ENCODE measurements at regions not wholly inside any gene's neighbourhood (a gene's known extent, or its start where the extent isn't known, plus 50 kb on each side); places are given as distances from the start of the nearest gene placed in this dataset.

GRCh38 chr13:84455143-84455905, 573.0 kb upstream of the SLITRK1 start:
- H3K4me2 ChIP-seq (ENCODE audit: low read length), result no peak overlapping the region
- H3K4me1 Mint-ChIP-seq (ENCODE audit: low read depth, unreplicated experiment), result no peaks in the 10 kb centered on the region
- H3K27me3 ChIP-seq (ENCODE audit: insufficient read depth, low read length), result no peaks in the 10 kb centered on the region
- no peaks in the 10 kb centered on the region for H3K4me1 ChIP-seq (ENCODE audit: insufficient read depth, low read length)
- no peak for DNase-seq (ENCODE audit: low read depth)
- H3K4me3 ChIP-seq (ENCODE audit: insufficient read depth, low read depth, low read length), result no peak overlapping the region
- TF ChIP-seq, protein P1, sequence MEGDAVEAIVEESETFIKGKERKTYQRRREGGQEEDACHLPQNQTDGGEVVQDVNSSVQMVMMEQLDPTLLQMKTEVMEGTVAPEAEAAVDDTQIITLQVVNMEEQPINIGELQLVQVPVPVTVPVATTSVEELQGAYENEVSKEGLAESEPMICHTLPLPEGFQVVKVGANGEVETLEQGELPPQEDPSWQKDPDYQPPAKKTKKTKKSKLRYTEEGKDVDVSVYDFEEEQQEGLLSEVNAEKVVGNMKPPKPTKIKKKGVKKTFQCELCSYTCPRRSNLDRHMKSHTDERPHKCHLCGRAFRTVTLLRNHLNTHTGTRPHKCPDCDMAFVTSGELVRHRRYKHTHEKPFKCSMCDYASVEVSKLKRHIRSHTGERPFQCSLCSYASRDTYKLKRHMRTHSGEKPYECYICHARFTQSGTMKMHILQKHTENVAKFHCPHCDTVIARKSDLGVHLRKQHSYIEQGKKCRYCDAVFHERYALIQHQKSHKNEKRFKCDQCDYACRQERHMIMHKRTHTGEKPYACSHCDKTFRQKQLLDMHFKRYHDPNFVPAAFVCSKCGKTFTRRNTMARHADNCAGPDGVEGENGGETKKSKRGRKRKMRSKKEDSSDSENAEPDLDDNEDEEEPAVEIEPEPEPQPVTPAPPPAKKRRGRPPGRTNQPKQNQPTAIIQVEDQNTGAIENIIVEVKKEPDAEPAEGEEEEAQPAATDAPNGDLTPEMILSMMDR (IDR thresholded peaks at IDR 0.05; ENCODE audit: insufficient read depth, low read depth, low read length), result no peak
- no peak for TF ChIP-seq EZH2 (IDR thresholded peaks at IDR 0.05; ENCODE audit: insufficient read depth, low read length)
- H3K27ac ChIP-seq (ENCODE audit: low read depth, low read length), result no peak overlapping the region
- no peak overlapping the region for H3K9ac ChIP-seq (ENCODE audit: low read length)
- no peaks in the 10 kb centered on the region for H3K36me3 Mint-ChIP-seq (ENCODE audit: low read depth, unreplicated experiment)
- H3K27me3 Mint-ChIP-seq (ENCODE audit: low read depth, unreplicated experiment), result no peaks in the 10 kb centered on the region
- H3K79me2 ChIP-seq (ENCODE audit: insufficient read depth, low read length), result no peaks in the 10 kb centered on the region
- H3K27ac Mint-ChIP-seq (ENCODE audit: unreplicated experiment), result no peak overlapping the region
- no peak overlapping the region for H3K4me3 Mint-ChIP-seq (ENCODE audit: unreplicated experiment)
- no peak for FAIRE-seq
- H3K9me3 Mint-ChIP-seq (ENCODE audit: unreplicated experiment), result peaks cover 4% of the 10 kb centered on the region
- no peaks in the 10 kb centered on the region for H3K9me3 ChIP-seq (ENCODE audit: insufficient read depth, low read depth, low read length)
- H2AFZ ChIP-seq (ENCODE audit: low read depth, low read length), result no peak overlapping the region
- H3K36me3 ChIP-seq (ENCODE audit: insufficient read depth, low read length), result no peaks in the 10 kb centered on the region
- H4K20me1 ChIP-seq (ENCODE audit: insufficient read depth, low read length), result no peaks in the 10 kb centered on the region

GRCh38 chr13:84447640-84447978, 565.3 kb upstream of the SLITRK1 start:
- Mint-ChIP-seq H3K9me3 (ENCODE audit: unreplicated experiment) (peaks cover 2% of the 10 kb centered on the region), H3K4me3 (ENCODE audit: unreplicated experiment) (no peak overlapping the region), H3K27ac (ENCODE audit: unreplicated experiment) (peak overlapping the region; percentile 99), H3K4me1 (ENCODE audit: low read depth, unreplicated experiment) (peaks cover 35% of the 10 kb centered on the region), H3K27me3 (ENCODE audit: low read depth, unreplicated experiment) (no peaks in the 10 kb centered on the region), H3K36me3 (ENCODE audit: low read depth, unreplicated experiment) (no peaks in the 10 kb centered on the region)
- Histone ChIP-seq H2AFZ (ENCODE audit: low read depth, low read length) (no peak overlapping the region), H3K36me3 (ENCODE audit: insufficient read depth, low read length) (no peaks in the 10 kb centered on the region), H3K9me3 (ENCODE audit: insufficient read depth, low read depth, low read length) (no peaks in the 10 kb centered on the region), H3K4me1 (ENCODE audit: insufficient read depth, low read length) (no peaks in the 10 kb centered on the region), H3K27me3 (ENCODE audit: insufficient read depth, low read length) (no peaks in the 10 kb centered on the region), H3K27ac (ENCODE audit: low read depth, low read length) (no peak overlapping the region), H3K79me2 (ENCODE audit: insufficient read depth, low read length) (no peaks in the 10 kb centered on the region), H4K20me1 (ENCODE audit: insufficient read depth, low read length) (no peaks in the 10 kb centered on the region), H3K4me3 (ENCODE audit: insufficient read depth, low read depth, low read length) (no peak overlapping the region), H3K4me2 (ENCODE audit: low read length) (no peak overlapping the region), H3K9ac (ENCODE audit: low read length) (no peak overlapping the region)
- FAIRE-seq (no peak), DNase-seq (ENCODE audit: low read depth) (no peak)
- TF ChIP-seq, protein P1 (IDR thresholded peaks at IDR 0.05; ENCODE audit: insufficient read depth, low read depth, low read length), result no peak
- TF ChIP-seq EZH2 (IDR thresholded peaks at IDR 0.05; ENCODE audit: insufficient read depth, low read length), result no peak

DNA sequence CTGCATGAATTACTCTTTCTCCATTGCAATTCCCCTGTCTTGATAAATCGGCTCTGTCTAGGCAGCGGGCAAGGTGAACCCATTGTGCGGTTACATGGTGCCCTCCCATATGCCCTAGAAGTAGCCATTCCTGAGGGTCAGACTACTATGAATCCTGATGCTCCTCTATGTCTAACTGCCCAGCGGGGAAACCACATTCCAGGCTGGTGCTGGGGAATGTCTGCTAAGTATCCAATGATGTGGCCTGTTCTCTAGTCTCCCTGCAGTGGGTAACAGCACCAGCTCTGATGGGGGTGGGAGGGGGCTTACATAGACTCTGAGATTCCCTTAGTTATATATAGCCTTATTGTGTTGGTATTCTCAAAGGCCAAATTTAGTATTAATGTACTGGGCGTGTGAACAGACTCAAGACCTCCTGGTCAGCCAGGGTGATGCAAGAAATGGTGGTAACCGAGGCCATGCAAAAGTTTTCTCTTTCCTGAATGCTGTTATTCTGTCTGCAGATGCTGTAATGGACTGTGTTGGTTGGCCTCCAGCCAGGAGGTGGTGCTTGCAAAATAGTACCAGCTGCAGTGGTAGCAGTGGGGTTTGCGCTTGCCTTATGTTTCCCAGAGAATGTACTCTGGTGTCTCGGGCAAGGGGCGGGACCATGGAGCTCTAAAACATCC, 564.8 kb upstream of the SLITRK1 start:
- no peak for FAIRE-seq
- Mint-ChIP-seq H3K4me3 (ENCODE audit: unreplicated experiment) (no peak overlapping the region), H3K27ac (ENCODE audit: unreplicated experiment) (peak overlapping the region; percentile 99), H3K36me3 (ENCODE audit: low read depth, unreplicated experiment) (no peaks in the 10 kb centered on the region), H3K4me1 (ENCODE audit: low read depth, unreplicated experiment) (peaks cover 35% of the 10 kb centered on the region), H3K9me3 (ENCODE audit: unreplicated experiment) (peaks cover 2% of the 10 kb centered on the region), H3K27me3 (ENCODE audit: low read depth, unreplicated experiment) (no peaks in the 10 kb centered on the region)
- Histone ChIP-seq H3K36me3 (ENCODE audit: insufficient read depth, low read length) (no peaks in the 10 kb centered on the region), H3K9me3 (ENCODE audit: insufficient read depth, low read depth, low read length) (no peaks in the 10 kb centered on the region), H3K27ac (ENCODE audit: low read depth, low read length) (peak overlapping the region; percentile 2), H3K4me2 (ENCODE audit: low read length) (no peak overlapping the region), H3K4me1 (ENCODE audit: insufficient read depth, low read length) (no peaks in the 10 kb centered on the region), H3K79me2 (ENCODE audit: insufficient read depth, low read length) (no peaks in the 10 kb centered on the region), H4K20me1 (ENCODE audit: insufficient read depth, low read length) (no peaks in the 10 kb centered on the region), H3K4me3 (ENCODE audit: insufficient read depth, low read depth, low read length) (no peak overlapping the region), H2AFZ (ENCODE audit: low read depth, low read length) (no peak overlapping the region), H3K9ac (ENCODE audit: low read length) (no peak overlapping the region), H3K27me3 (ENCODE audit: insufficient read depth, low read length) (no peaks in the 10 kb centered on the region)
- no peak for DNase-seq (ENCODE audit: low read depth)
- TF ChIP-seq EZH2 (IDR thresholded peaks at IDR 0.05; ENCODE audit: insufficient read depth, low read length), result no peak
- TF ChIP-seq, protein P1 (IDR thresholded peaks at IDR 0.05; ENCODE audit: insufficient read depth, low read depth, low read length), result no peak

Data from astrocyte (in vitro differentiated cells and primary cell).